Lung (tissue), 11 donors: ENCODE measurements at regions not wholly inside any gene's neighbourhood (a gene's known extent, or its start where the extent isn't known, plus 50 kb on each side); places are given as distances from the start of the nearest gene placed in this dataset.

ENCODE experiments used
- ATAC-seq: fragments of 200-7000 bp; cut with Tn5 transposase; one replicate; pipeline ENCODE4 v1.9.1; 2020; ENCODE audit warnings: moderate number of reproducible peaks; ENCODE audit not compliant: insufficient read depth, low FRiP score
- DNase-seq, 3 donors: peaks; one replicate each; pipeline ENCODE4 v3.0.0-alpha.2; 2013 to 2017
- H3K27ac ChIP-seq, 2 donors: one replicate each; pipeline ENCODE4 v1.5.1; 2013; ENCODE audit warnings: mild to moderate bottlenecking in 2 of 2, moderate library complexity in 2 of 2, control low read depth in 1 of 2, inconsistent platforms in 1 of 2, low read depth in 1 of 2, low read length in 1 of 2
- H3K27me3 ChIP-seq, 3 donors: one replicate each; pipeline ENCODE4 v1.5.1; 2013; ENCODE audit warnings: low read length in 2 of 3; ENCODE audit not compliant: control insufficient read depth in 3 of 3, insufficient read depth in 3 of 3
- H3K36me3 ChIP-seq, 4 donors: one replicate each; pipeline ENCODE4 v1.5.1; 2013; ENCODE audit warnings: low read length in 4 of 4, mild to moderate bottlenecking in 1 of 4, moderate library complexity in 1 of 4; ENCODE audit not compliant: control insufficient read depth in 4 of 4, insufficient read depth in 4 of 4
- H3K4me1 ChIP-seq, 5 donors: one replicate each; pipeline ENCODE4 v1.5.1; 2013; ENCODE audit warnings: low read length in 5 of 5, mild to moderate bottlenecking in 2 of 5, moderate library complexity in 1 of 5; ENCODE audit not compliant: control insufficient read depth in 5 of 5, insufficient read depth in 5 of 5
- H3K4me3 ChIP-seq: one replicate; pipeline ENCODE4 v1.5.1; 2013; ENCODE audit warnings: mild to moderate bottlenecking, control low read depth, moderate library complexity
- H3K9ac ChIP-seq, 2 donors: one replicate each; pipeline ENCODE4 v1.5.1; 2013; ENCODE audit warnings: low read length in 2 of 2, control low read depth in 1 of 2; ENCODE audit not compliant: insufficient read depth in 1 of 2
- H3K9me3 ChIP-seq, 4 donors: one replicate each; pipeline ENCODE4 v1.5.1; 2013; ENCODE audit warnings: low read length in 3 of 4, mild to moderate bottlenecking in 1 of 4, moderate library complexity in 1 of 4; ENCODE audit not compliant: control insufficient read depth in 4 of 4, insufficient read depth in 3 of 4
- CTCF ChIP-seq: IDR thresholded peaks from 2 replicates; pipeline ENCODE4 v1.5.1; 2012; ENCODE audit warnings: mild to moderate bottlenecking; ENCODE audit errors: control extremely low read depth, extremely low read depth
- WGBS, 2 donors: extraction: QIAGEN DNeasy Blood & Tissue Kit; methylation state at CpG; one replicate each; pipeline ENCODE4 v1.1.7; 2013; 5-methylcytosine and 5-hydroxymethylcytosine counted together
- donor health status: control.
- donor health status: control.
- donor health status: Bipolar disorder and iron deficiency.
- donor health status: healthy.
- donor health status: DM: yes; HTN: yes; CAD: no.

DNA sequence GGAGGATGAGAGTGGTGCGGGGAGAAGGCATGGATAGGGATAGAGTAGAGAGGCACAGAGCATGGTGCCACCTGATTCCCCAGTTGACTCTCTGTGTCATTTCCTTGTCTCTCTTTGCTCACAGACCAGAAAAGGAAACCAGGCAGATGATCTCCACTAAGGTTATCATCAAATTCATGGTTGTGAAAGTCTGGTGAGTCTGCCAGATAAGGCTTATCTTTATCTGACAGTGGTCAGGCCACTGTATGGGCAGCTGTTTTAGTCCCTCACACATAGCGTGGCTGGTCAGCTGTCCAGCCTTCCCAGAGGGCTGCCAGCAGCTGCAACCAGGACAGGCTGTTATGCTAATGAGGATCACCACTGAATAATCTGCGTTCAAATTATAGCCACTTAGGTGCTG lies 99.0 kb downstream of the ADRA2A start:
- Histone ChIP-seq H3K27me3 (no peaks in the 10 kb centered on the region), H3K4me3 (no peak overlapping the region), H3K36me3 (no peaks in the 10 kb centered on the region), H3K27ac (no peak overlapping the region), H3K9me3 (peaks cover 0 to 6% (median 0%) of the 10 kb centered on the region in 4 donors), H3K4me1 (no peaks in the 10 kb centered on the region), H3K9ac (no peak overlapping the region)
- no peak for TF ChIP-seq CTCF
- 65 to 76% methylated on average over 3 of the region's 3 CpGs for WGBS, 2 donors
- ATAC-seq (no peak), DNase-seq (no peak)

DNA sequence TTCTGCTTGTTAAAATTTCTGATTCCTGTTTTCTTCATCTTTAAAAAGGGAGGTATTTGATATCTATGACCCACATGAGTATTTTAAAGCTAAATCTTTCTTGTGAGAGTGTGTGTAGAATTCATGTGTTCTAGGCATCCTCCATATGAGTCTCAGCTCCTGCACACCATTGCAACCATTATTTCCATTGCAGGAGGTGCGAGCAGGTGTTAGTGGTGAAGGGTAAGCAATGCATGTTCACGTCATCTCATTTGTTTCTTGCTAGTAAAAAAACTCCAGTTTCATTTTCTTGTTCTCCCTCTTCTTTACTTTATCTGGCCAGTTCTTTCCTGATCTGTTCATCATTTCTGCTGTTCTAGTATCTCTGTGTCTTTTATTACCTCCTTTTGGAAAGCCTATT lies 100.5 kb downstream of the ADRA2A start:
- no peaks in the 10 kb centered on the region for H3K4me1 ChIP-seq
- no peak overlapping the region for H3K27ac ChIP-seq
- no peaks in the 10 kb centered on the region for H3K27me3 ChIP-seq
- ATAC-seq: no peak
- no peaks in the 10 kb centered on the region for H3K36me3 ChIP-seq
- 86 to 93% methylated on average over 2 of the region's 2 CpGs for WGBS, 2 donors
- TF ChIP-seq CTCF: no peak
- no peak for DNase-seq
- peaks cover 0 to 6% (median 0%) of the 10 kb centered on the region in 4 donors for H3K9me3 ChIP-seq
- no peak overlapping the region for H3K4me3 ChIP-seq
- no peak overlapping the region for H3K9ac ChIP-seq

- H3K27ac ChIP-seq: no peak overlapping the region
- H3K9me3 ChIP-seq: peaks cover 0 to 1% (median 0%) of the 10 kb centered on the region in 4 donors
- 83 to 90% methylated on average over 2 of the region's 2 CpGs for WGBS, 2 donors
- H3K27me3 ChIP-seq: no peaks in the 10 kb centered on the region
- DNase-seq: no peak
- H3K9ac ChIP-seq: no peak overlapping the region
- no peak for ATAC-seq
- no peak for TF ChIP-seq CTCF
- no peaks in the 10 kb centered on the region for H3K4me1 ChIP-seq
- no peak overlapping the region for H3K4me3 ChIP-seq
- no peaks in the 10 kb centered on the region for H3K36me3 ChIP-seq
Observed at GRCh38 chr10:111179514-111179913, 102.7 kb downstream of the ADRA2A start.

GRCh38 chr10:111186358-111186757 lies 109.5 kb downstream of the ADRA2A start:
- WGBS, 2 donors: 82 to 93% methylated on average over 1 of the region's 1 CpG
- Histone ChIP-seq H3K4me1 (peaks cover 0 to 3% (median 0%) of the 10 kb centered on the region in 5 donors), H3K4me3 (no peak overlapping the region), H3K27ac (no peak overlapping the region), H3K9ac (no peak overlapping the region), H3K36me3 (no peaks in the 10 kb centered on the region), H3K27me3 (no peaks in the 10 kb centered on the region), H3K9me3 (peaks cover 0 to 1% (median 0%) of the 10 kb centered on the region in 4 donors)
- ATAC-seq (no peak), DNase-seq (no peak)
- no peak for TF ChIP-seq CTCF
